ENCODE measurements at regions not wholly inside any gene's neighbourhood (a gene's known extent, or its start where the extent isn't known, plus 50 kb on each side); places are given as distances from the start of the nearest gene placed in this dataset.
"Not testable (repeated sequence)": the region's sequence is repeated elsewhere in the genome, so short reads cannot be mapped to it uniquely, and the experiment has no call there.

DNA sequence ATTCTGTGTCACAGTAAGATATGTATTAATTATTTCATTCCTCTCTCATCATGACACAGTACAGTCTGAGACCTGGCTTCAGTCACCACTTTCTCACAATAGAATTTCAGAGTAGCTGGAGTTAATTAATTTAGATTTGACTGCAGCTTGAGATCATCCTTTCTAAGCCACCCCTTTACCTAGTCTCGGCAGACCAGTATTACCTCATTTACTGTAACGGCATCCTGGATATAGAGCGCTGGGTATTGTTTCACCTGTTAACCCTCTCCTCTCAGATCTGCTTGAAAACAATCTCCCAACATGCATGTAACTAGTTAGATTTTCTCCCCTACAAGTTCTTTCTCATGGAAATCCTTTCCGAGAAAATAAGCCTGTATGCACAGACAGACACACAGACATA lies 1057.5 kb downstream of the GATA3 start:
- no peaks in the 10 kb centered on the region for H3K36me3 ChIP-seq (ENCODE audit: control insufficient read depth, insufficient read depth, low read length)
- H3K4me3 ChIP-seq (ENCODE audit: low read length): no peak overlapping the region
- H3K9me3 ChIP-seq (ENCODE audit: control insufficient read depth, insufficient read depth, low read length): no peaks in the 10 kb centered on the region
- DNase-seq (ENCODE audit: low read depth, low spot score): no peak
- H3K27ac ChIP-seq (ENCODE audit: low read length): no peak overlapping the region
- no CpG with 5 or more reads among the region's 4 CpGs for WGBS (ENCODE audit: insufficient coverage, insufficient read length)
- H3K4me1 ChIP-seq (ENCODE audit: control insufficient read depth, insufficient read depth, low read length): no peaks in the 10 kb centered on the region
- no peaks in the 10 kb centered on the region for H3K27me3 ChIP-seq (ENCODE audit: control insufficient read depth, insufficient read depth, low read length)

DNA sequence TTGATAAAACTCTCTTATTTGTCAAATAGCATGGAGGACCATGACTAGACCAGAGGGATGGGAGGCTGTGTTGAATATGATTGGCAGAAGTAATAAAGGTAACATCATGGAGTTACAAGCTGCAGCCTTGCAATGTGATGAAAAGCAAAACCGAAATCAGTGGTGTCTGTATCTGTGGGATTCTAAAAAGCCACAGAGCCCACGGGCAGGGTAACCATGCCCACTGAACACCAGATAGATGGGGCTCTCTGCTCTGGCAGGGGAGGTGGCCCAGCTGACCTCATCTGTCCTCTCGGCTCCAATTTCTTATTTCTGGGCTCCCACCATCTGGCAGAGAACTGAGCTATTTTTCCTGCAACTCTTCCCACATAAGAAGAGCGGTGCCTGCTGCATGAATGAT lies 1072.2 kb downstream of the GATA3 start:
- H3K27ac ChIP-seq (ENCODE audit: low read length): no peak overlapping the region
- no peaks in the 10 kb centered on the region for H3K9me3 ChIP-seq (ENCODE audit: control insufficient read depth, insufficient read depth, low read length)
- no CpG with 5 or more reads among the region's 4 CpGs for WGBS (ENCODE audit: insufficient coverage, insufficient read length)
- H3K27me3 ChIP-seq (ENCODE audit: control insufficient read depth, insufficient read depth, low read length): no peaks in the 10 kb centered on the region
- no peaks in the 10 kb centered on the region for H3K4me1 ChIP-seq (ENCODE audit: control insufficient read depth, insufficient read depth, low read length)
- DNase-seq (ENCODE audit: low read depth, low spot score): no peak
- no peak overlapping the region for H3K4me3 ChIP-seq (ENCODE audit: low read length)
- H3K36me3 ChIP-seq (ENCODE audit: control insufficient read depth, insufficient read depth, low read length): no peaks in the 10 kb centered on the region

GRCh38 chr10:9137368-9137767 lies 1082.9 kb downstream of the GATA3 start:
- no peaks in the 10 kb centered on the region for H3K9me3 ChIP-seq (ENCODE audit: control insufficient read depth, insufficient read depth, low read length)
- WGBS (ENCODE audit: insufficient coverage, insufficient read length): no CpG with 5 or more reads among the region's 2 CpGs
- H3K27me3 ChIP-seq (ENCODE audit: control insufficient read depth, insufficient read depth, low read length): no peaks in the 10 kb centered on the region
- H3K36me3 ChIP-seq (ENCODE audit: control insufficient read depth, insufficient read depth, low read length): no peaks in the 10 kb centered on the region
- DNase-seq (ENCODE audit: low read depth, low spot score): no peak
- H3K4me1 ChIP-seq (ENCODE audit: control insufficient read depth, insufficient read depth, low read length): no peaks in the 10 kb centered on the region
- no peak overlapping the region for H3K27ac ChIP-seq (ENCODE audit: low read length)
- H3K4me3 ChIP-seq (ENCODE audit: low read length): no peak overlapping the region

GRCh38 chr10:9138829-9139228 lies 1084.3 kb downstream of the GATA3 start:
- WGBS (ENCODE audit: insufficient coverage, insufficient read length): no CpG with 5 or more reads among the region's 1 CpG
- H3K4me3 ChIP-seq (ENCODE audit: low read length); H3K9me3 ChIP-seq (ENCODE audit: control insufficient read depth, insufficient read depth, low read length); H3K36me3 ChIP-seq (ENCODE audit: control insufficient read depth, insufficient read depth, low read length); H3K4me1 ChIP-seq (ENCODE audit: control insufficient read depth, insufficient read depth, low read length); DNase-seq (ENCODE audit: low read depth, low spot score); H3K27ac ChIP-seq (ENCODE audit: low read length); H3K27me3 ChIP-seq (ENCODE audit: control insufficient read depth, insufficient read depth, low read length): not testable (repeated sequence)

DNA sequence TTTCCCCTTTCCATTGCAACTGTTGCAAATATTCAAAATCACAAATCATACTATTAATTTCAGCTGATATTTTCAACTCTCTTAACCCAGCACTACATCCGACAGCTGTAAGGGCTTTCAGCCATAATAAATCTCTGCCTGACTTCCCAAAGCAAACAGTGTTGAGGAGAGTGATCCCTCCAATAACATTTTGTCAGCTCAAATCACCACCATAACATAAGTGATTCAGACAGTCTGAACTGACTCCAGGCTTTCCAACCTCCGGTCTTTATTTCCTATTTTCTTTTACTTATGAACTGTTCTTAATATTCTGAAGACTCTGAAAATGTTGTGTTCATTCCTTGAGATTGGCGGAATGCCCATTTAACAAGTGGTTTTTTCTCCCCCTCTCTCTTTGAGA lies 1085.9 kb downstream of the GATA3 start:
- Histone ChIP-seq H3K36me3 (ENCODE audit: control insufficient read depth, insufficient read depth, low read length) (no peaks in the 10 kb centered on the region), H3K4me1 (ENCODE audit: control insufficient read depth, insufficient read depth, low read length) (no peaks in the 10 kb centered on the region), H3K27me3 (ENCODE audit: control insufficient read depth, insufficient read depth, low read length) (no peaks in the 10 kb centered on the region), H3K27ac (ENCODE audit: low read length) (no peak overlapping the region), H3K9me3 (ENCODE audit: control insufficient read depth, insufficient read depth, low read length) (no peaks in the 10 kb centered on the region), H3K4me3 (ENCODE audit: low read length) (no peak overlapping the region)
- WGBS (ENCODE audit: insufficient coverage, insufficient read length): no CpG with 5 or more reads among the region's 3 CpGs
- DNase-seq (ENCODE audit: low read depth, low spot score): no peak

GRCh38 chr10:9147475-9147874 lies 1093.0 kb downstream of the GATA3 start:
- H3K4me3 ChIP-seq (ENCODE audit: low read length): no peak overlapping the region
- no peaks in the 10 kb centered on the region for H3K9me3 ChIP-seq (ENCODE audit: control insufficient read depth, insufficient read depth, low read length)
- H3K4me1 ChIP-seq (ENCODE audit: control insufficient read depth, insufficient read depth, low read length): no peaks in the 10 kb centered on the region
- DNase-seq (ENCODE audit: low read depth, low spot score): no peak
- no peaks in the 10 kb centered on the region for H3K36me3 ChIP-seq (ENCODE audit: control insufficient read depth, insufficient read depth, low read length)
- H3K27ac ChIP-seq (ENCODE audit: low read length): no peak overlapping the region
- no peaks in the 10 kb centered on the region for H3K27me3 ChIP-seq (ENCODE audit: control insufficient read depth, insufficient read depth, low read length)
- WGBS (ENCODE audit: insufficient coverage, insufficient read length): no CpG with 5 or more reads among the region's 6 CpGs

DNA sequence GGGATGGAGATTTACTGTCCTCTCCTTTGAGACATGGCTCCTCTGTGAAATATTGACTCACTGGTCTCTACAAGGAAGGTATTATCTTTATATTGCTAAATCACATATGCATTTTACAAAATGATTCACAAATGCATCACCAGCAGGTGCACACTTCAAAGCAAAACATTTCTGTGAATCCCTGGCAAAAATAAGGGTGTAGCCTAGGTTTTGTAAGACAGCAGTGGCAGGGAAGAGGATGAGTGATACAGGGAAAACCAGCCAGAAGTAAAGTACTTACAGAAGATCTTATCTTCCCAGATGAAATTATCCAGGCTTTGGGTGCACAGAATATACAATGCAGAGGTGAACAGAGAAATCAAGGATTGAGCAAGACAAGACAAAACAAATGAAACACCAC lies 1094.6 kb downstream of the GATA3 start:
- no peak for DNase-seq (ENCODE audit: low read depth, low spot score)
- H3K27me3 ChIP-seq (ENCODE audit: control insufficient read depth, insufficient read depth, low read length): no peaks in the 10 kb centered on the region
- no peaks in the 10 kb centered on the region for H3K36me3 ChIP-seq (ENCODE audit: control insufficient read depth, insufficient read depth, low read length)
- no peak overlapping the region for H3K4me3 ChIP-seq (ENCODE audit: low read length)
- H3K4me1 ChIP-seq (ENCODE audit: control insufficient read depth, insufficient read depth, low read length): no peaks in the 10 kb centered on the region
- H3K27ac ChIP-seq (ENCODE audit: low read length): no peak overlapping the region
- no peaks in the 10 kb centered on the region for H3K9me3 ChIP-seq (ENCODE audit: control insufficient read depth, insufficient read depth, low read length)

GRCh38 chr10:9153057-9153456 lies 1098.6 kb downstream of the GATA3 start:
- DNase-seq (ENCODE audit: low read depth, low spot score); H3K27me3 ChIP-seq (ENCODE audit: control insufficient read depth, insufficient read depth, low read length); H3K4me3 ChIP-seq (ENCODE audit: low read length); H3K27ac ChIP-seq (ENCODE audit: low read length); H3K36me3 ChIP-seq (ENCODE audit: control insufficient read depth, insufficient read depth, low read length); H3K9me3 ChIP-seq (ENCODE audit: control insufficient read depth, insufficient read depth, low read length); H3K4me1 ChIP-seq (ENCODE audit: control insufficient read depth, insufficient read depth, low read length): not testable (repeated sequence)
- no CpG with 5 or more reads among the region's 1 CpG for WGBS (ENCODE audit: insufficient coverage, insufficient read length)

DNA sequence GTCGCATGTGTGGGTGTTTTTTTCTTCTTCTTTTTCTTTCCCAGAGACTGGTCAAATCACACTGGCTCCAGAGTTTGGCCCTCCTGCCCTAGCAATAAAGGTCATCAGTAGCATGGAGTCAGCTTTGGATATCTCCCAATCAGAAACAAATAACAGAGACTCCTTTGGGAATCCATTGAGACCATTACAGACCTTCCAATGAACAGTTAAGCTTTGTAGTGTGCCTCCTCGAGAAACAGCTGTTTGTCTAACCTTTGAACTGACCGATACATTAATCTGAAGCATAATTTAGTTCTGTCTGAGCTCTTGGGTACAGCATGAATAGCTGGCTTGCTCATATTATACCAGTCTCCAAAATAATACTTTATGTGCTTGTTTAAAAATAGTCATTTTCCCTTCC lies 1103.2 kb downstream of the GATA3 start:
- no peak overlapping the region for H3K27ac ChIP-seq (ENCODE audit: low read length)
- WGBS (ENCODE audit: insufficient coverage, insufficient read length): no CpG with 5 or more reads among the region's 3 CpGs
- no peaks in the 10 kb centered on the region; the same call in 1 of the 2 replicates for H3K9me3 ChIP-seq (ENCODE audit: control insufficient read depth, insufficient read depth, low read length)
- H3K27me3 ChIP-seq (ENCODE audit: control insufficient read depth, insufficient read depth, low read length): no peaks in the 10 kb centered on the region
- DNase-seq (ENCODE audit: low read depth, low spot score): no peak
- no peak overlapping the region for H3K4me3 ChIP-seq (ENCODE audit: low read length)
- no peaks in the 10 kb centered on the region for H3K4me1 ChIP-seq (ENCODE audit: control insufficient read depth, insufficient read depth, low read length)
- H3K36me3 ChIP-seq (ENCODE audit: control insufficient read depth, insufficient read depth, low read length): no peaks in the 10 kb centered on the region

GRCh38 chr10:9158675-9159074 lies 1104.2 kb downstream of the GATA3 start:
- Histone ChIP-seq H3K9me3 (ENCODE audit: control insufficient read depth, insufficient read depth, low read length) (no peaks in the 10 kb centered on the region; the same call in 1 of the 2 replicates), H3K36me3 (ENCODE audit: control insufficient read depth, insufficient read depth, low read length) (no peaks in the 10 kb centered on the region), H3K4me3 (ENCODE audit: low read length) (no peak overlapping the region), H3K4me1 (ENCODE audit: control insufficient read depth, insufficient read depth, low read length) (no peaks in the 10 kb centered on the region), H3K27me3 (ENCODE audit: control insufficient read depth, insufficient read depth, low read length) (no peaks in the 10 kb centered on the region), H3K27ac (ENCODE audit: low read length) (no peak overlapping the region)
- WGBS (ENCODE audit: insufficient coverage, insufficient read length): no CpG with 5 or more reads among the region's 3 CpGs
- DNase-seq (ENCODE audit: low read depth, low spot score): no peak

DNA sequence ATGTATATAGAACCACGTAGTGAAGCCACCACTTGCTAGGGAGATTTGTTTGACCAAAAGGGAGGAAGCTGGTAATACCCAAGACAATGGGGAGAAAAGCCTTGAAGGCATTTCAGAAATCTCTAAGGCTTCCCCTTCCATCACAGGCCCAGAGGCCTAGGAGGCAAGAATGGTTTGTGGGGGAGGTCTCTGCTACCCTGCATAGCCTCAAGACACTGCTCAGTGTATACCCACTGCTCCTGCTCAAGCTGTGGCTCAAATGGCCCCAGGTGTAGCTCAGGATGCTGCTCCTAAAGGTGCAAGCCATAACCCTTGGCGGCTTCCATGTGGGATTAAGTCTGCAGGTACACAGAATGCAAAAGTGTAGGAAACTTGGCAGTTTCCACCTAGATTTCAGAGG lies 1105.8 kb downstream of the GATA3 start:
- no peaks in the 10 kb centered on the region for H3K36me3 ChIP-seq (ENCODE audit: control insufficient read depth, insufficient read depth, low read length)
- H3K4me1 ChIP-seq (ENCODE audit: control insufficient read depth, insufficient read depth, low read length): no peaks in the 10 kb centered on the region
- WGBS (ENCODE audit: insufficient coverage, insufficient read length): no CpG with 5 or more reads among the region's 2 CpGs
- H3K4me3 ChIP-seq (ENCODE audit: low read length): no peak overlapping the region
- no peak for DNase-seq (ENCODE audit: low read depth, low spot score)
- H3K9me3 ChIP-seq (ENCODE audit: control insufficient read depth, insufficient read depth, low read length): no peaks in the 10 kb centered on the region; the same call in 1 of the 2 replicates
- no peak overlapping the region for H3K27ac ChIP-seq (ENCODE audit: low read length)
- no peaks in the 10 kb centered on the region for H3K27me3 ChIP-seq (ENCODE audit: control insufficient read depth, insufficient read depth, low read length)

All from iPS DF 6.9 (cell line).